H1 (cell line): ENCODE measurements at regions not wholly inside any gene's neighbourhood (a gene's known extent, or its start where the extent isn't known, plus 50 kb on each side); places are given as distances from the start of the nearest gene placed in this dataset.

Experiments
- CEBPB ChIP-seq: IDR thresholded peaks from 2 replicates; pipeline ENCODE4 v1.6.1; 2012; ENCODE audit warnings: low read depth, low read length
- GABPA ChIP-seq: IDR thresholded peaks from 2 replicates; pipeline ENCODE4 v1.6.1; 2011; ENCODE audit warnings: mild to moderate bottlenecking, low read length, moderate library complexity, borderline replicate concordance; ENCODE audit not compliant: insufficient read depth
- HDAC6 ChIP-seq: IDR thresholded peaks from one replicate; pipeline ENCODE4 v1.7.1; 2012; ENCODE audit warnings: low read depth, mild to moderate bottlenecking, inconsistent platforms, low read length, moderate library complexity
- JUND ChIP-seq: IDR thresholded peaks from 2 replicates; pipeline ENCODE4 v1.6.1; 2011; ENCODE audit warnings: mild to moderate bottlenecking, improper control_type of control experiment, low read length
- KDM1A ChIP-seq: fragments of 200-600, 300-600 bp; sonication (generic); IDR thresholded peaks from 2 replicates; pipeline ENCODE4 v1.7.1; 2016; ENCODE audit warnings: mild to moderate bottlenecking, low read length, borderline replicate concordance
- POLR2A ChIP-seq, 2 experiments: IDR thresholded peaks; 1 replicate in 1 of 2; 2 replicates in 1 of 2; pipeline ENCODE4 v1.6.1; 2011; ENCODE audit warnings: low read depth in 2 of 2, low read length in 2 of 2, mild to moderate bottlenecking in 2 of 2; ENCODE audit errors: control extremely low read depth in 1 of 2
- RBBP5 ChIP-seq: IDR thresholded peaks from 2 replicates; pipeline ENCODE4 v1.7.1; 2012; ENCODE audit warnings: low read depth, mild to moderate bottlenecking, inconsistent platforms, low read length, moderate library complexity, borderline replicate concordance
- TBP ChIP-seq: IDR thresholded peaks from 2 replicates; pipeline ENCODE4 v1.6.1; 2011; ENCODE audit warnings: low read depth, low read length, improper control_type of control experiment
- ZNF274 ChIP-seq: IDR thresholded peaks from 2 replicates; pipeline ENCODE4 v1.7.0; 2012; ENCODE audit warnings: low read length, borderline replicate concordance; ENCODE audit errors: extremely low read depth
- TF ChIP-seq, protein P1 (sequence below), 3 experiments: IDR thresholded peaks; 1 replicate in 2 of 3; 2 replicates in 1 of 3; pipeline versions ENCODE4 v1.5.1 to v1.6.1; 2011; ENCODE audit warnings: low read length in 3 of 3, mild to moderate bottlenecking in 3 of 3, inconsistent platforms in 2 of 3, low read depth in 1 of 3, moderate library complexity in 1 of 3; ENCODE audit not compliant: insufficient read depth in 1 of 3; ENCODE audit errors: control extremely low read depth in 1 of 3

DNA sequence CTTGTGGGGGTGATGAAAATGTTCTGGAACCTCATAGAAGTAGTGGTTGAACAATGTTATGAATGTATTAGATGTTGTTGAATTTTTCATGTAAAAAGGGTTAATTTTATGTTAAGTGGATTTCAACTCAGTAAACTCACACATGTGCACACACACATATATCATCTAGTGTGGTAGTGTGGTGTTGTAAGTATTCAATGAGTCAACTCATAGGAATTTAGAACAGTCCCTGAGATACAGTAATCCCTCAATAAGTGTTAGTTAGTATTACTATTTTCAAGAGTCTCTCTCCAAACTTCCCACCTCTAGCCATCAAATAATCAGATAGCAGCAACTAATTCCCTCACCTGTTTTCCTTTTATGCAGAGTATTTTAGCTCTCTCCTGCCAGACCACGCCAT, 563.1 kb upstream of the JARID2 start:
- TF ChIP-seq, protein P1, sequence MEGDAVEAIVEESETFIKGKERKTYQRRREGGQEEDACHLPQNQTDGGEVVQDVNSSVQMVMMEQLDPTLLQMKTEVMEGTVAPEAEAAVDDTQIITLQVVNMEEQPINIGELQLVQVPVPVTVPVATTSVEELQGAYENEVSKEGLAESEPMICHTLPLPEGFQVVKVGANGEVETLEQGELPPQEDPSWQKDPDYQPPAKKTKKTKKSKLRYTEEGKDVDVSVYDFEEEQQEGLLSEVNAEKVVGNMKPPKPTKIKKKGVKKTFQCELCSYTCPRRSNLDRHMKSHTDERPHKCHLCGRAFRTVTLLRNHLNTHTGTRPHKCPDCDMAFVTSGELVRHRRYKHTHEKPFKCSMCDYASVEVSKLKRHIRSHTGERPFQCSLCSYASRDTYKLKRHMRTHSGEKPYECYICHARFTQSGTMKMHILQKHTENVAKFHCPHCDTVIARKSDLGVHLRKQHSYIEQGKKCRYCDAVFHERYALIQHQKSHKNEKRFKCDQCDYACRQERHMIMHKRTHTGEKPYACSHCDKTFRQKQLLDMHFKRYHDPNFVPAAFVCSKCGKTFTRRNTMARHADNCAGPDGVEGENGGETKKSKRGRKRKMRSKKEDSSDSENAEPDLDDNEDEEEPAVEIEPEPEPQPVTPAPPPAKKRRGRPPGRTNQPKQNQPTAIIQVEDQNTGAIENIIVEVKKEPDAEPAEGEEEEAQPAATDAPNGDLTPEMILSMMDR (IDR thresholded peaks at IDR 0.05; ENCODE audit: control extremely low read depth in 1 of 3, insufficient read depth in 1 of 3, low read depth in 1 of 3, low read length in 3 of 3): no peak
- TF ChIP-seq ZNF274 (no peak), RBBP5 (no peak), HDAC6 (no peak), GABPA (no peak), TBP (no peak), JUND (no peak), CEBPB (no peak), POLR2A (IDR thresholded peaks at IDR 0.05; ENCODE audit: control extremely low read depth in 1 of 2, low read depth in 2 of 2, low read length in 2 of 2) (no peak), KDM1A (no peak)
